GM18511 (cell line): ENCODE measurements at regions not wholly inside any gene's neighbourhood (a gene's known extent, or its start where the extent isn't known, plus 50 kb on each side); places are given as distances from the start of the nearest gene placed in this dataset.

Experiments
- ATAC-seq: cut with Tn5 transposase; IDR thresholded peaks from one replicate; pipeline ENCODE4 v1.9.1; 2021; ENCODE audit warnings: mild to moderate bottlenecking, moderate library complexity; ENCODE audit not compliant: unreplicated experiment

- no peak for ATAC-seq
Measured at GRCh38 chr1:34270181-34270580, 93.5 kb downstream of the C1orf94 start.

GRCh38 chr1:34272152-34272551 lies 95.4 kb downstream of the C1orf94 start:
- ATAC-seq, result no peak

GRCh38 chr1:34275150-34275549 lies 98.4 kb downstream of the C1orf94 start:
- ATAC-seq, result no peak

- ATAC-seq, result no peak
Measured at GRCh38 chr1:34276606-34277005, 99.9 kb downstream of the C1orf94 start.

- no peak for ATAC-seq
Measured at GRCh38 chr1:34277150-34277549, 100.4 kb downstream of the C1orf94 start.

- ATAC-seq, result no peak
Measured at GRCh38 chr1:34278211-34278610, 101.5 kb downstream of the C1orf94 start.

GRCh38 chr1:34279971-34280370 lies 103.3 kb downstream of the C1orf94 start:
- ATAC-seq, result no peak

GRCh38 chr1:34280509-34280908 lies 103.8 kb downstream of the C1orf94 start:
- ATAC-seq, result no peak

GRCh38 chr1:34283142-34283541 lies 106.4 kb downstream of the C1orf94 start:
- no peak for ATAC-seq

GRCh38 chr1:34286511-34286910 lies 109.8 kb downstream of the C1orf94 start:
- no peak for ATAC-seq

- no peak for ATAC-seq
Measured at GRCh38 chr1:34290831-34291230, 114.1 kb downstream of the C1orf94 start.

- no peak for ATAC-seq
Measured at GRCh38 chr1:34292472-34292871, 115.8 kb downstream of the C1orf94 start.

- no peak for ATAC-seq
Measured at GRCh38 chr1:34296059-34296458, 119.4 kb downstream of the C1orf94 start.

- no peak for ATAC-seq
Measured at GRCh38 chr1:34302798-34303197, 126.1 kb downstream of the C1orf94 start.

- ATAC-seq, result no peak
Measured at GRCh38 chr1:34303218-34303617, 126.5 kb downstream of the C1orf94 start.

- no peak for ATAC-seq
Measured at GRCh38 chr1:34306568-34306967, 129.9 kb downstream of the C1orf94 start.

- no peak for ATAC-seq
Measured at GRCh38 chr1:34312359-34312758, 135.7 kb downstream of the C1orf94 start.

GRCh38 chr1:34315974-34316373 lies 139.3 kb downstream of the C1orf94 start:
- no peak for ATAC-seq

- no peak for ATAC-seq
Measured at GRCh38 chr1:34316773-34317172, 140.1 kb downstream of the C1orf94 start.

- ATAC-seq, result no peak
Measured at GRCh38 chr1:34319218-34319617, 142.5 kb downstream of the C1orf94 start.

- ATAC-seq, result no peak
Measured at GRCh38 chr1:34320053-34320669, 143.5 kb downstream of the C1orf94 start.

- no peak for ATAC-seq
Measured at GRCh38 chr1:34322969-34323368, 146.3 kb downstream of the C1orf94 start.

- ATAC-seq, result no peak
Measured at GRCh38 chr1:34324879-34325440, 148.3 kb downstream of the C1orf94 start.
